ENCODE measurements at regions not wholly inside any gene's neighbourhood (a gene's known extent, or its start where the extent isn't known, plus 50 kb on each side); places are given as distances from the start of the nearest gene placed in this dataset.

DNA sequence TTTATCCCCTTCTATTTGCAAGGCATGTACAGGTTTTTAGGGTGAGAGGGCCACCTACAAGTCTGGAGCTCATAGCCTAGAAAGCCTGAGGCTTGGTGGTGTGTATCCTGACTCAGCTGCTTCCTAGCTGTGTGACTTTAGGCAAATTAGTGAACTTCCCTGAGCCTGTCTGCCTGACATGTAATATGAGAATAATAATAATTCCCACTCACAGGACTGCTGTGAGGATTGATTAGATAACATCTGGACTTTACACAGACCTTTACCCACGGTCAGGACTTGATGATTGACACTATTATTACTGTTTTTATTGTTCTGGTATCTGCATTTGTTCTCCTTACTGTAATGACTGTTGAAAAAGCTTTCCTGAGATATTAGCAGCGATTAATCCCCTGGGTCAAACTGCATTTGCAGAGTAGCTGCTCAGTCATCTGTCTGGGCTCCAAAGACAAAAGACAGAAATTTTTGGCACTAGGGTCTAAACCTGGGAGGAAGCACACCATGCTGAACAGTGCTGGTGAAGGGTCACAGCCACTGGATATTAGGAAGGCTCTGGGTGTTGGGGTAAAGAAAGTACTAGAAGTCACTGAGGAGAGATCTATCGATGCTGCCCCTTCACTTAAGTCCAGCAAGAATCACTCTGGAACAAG is 276.5 kb upstream of the FN1 start:
- no peak for DNase-seq

DNA sequence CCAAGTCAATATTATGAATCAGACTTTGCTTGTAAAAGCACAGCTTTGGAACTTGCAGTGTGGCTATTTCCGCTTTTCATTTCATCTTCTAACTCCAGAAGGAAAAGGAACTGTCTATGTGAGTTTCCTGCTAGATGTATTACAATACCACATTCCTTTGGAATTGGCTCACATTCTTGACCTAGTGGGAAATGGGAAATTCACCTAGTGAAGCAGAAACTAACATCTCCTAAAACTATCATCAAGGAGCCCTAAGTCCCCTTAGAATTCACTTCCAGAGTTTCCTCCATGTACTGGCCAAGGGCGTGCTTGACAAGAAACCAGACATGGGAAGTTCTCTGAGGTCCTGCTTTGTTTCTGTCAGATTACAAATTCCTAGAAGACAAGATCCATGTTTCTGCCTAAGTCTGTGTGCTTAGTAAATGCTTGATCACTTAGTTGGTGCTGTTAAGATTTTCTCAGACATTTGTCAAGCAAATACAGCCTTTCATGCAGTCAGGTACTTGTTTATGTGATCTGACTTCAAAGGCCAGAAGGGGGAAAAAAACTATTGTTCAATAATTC is 275.7 kb upstream of the FN1 start:
- DNase-seq, result peak; percentile 89

DNA sequence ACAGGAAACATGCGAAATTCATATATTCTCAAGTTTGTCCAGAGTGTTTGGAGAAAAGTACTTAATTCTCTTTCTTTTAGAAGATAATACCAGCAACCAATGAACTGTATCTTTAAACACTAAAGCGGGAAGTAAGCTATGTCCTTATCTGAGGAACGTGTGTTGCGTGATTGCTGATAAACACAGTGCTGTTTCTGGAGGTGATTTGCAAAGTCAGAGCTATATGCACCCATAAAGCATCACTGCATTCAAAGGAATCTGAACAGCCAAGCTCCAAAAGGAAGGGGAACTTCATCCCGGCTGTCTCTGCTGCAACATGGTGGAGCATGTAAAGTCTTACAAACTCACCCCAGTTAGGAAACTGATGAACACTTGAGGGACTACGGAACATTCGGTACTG is 271.7 kb upstream of the FN1 start:
- no peak for DNase-seq

DNA sequence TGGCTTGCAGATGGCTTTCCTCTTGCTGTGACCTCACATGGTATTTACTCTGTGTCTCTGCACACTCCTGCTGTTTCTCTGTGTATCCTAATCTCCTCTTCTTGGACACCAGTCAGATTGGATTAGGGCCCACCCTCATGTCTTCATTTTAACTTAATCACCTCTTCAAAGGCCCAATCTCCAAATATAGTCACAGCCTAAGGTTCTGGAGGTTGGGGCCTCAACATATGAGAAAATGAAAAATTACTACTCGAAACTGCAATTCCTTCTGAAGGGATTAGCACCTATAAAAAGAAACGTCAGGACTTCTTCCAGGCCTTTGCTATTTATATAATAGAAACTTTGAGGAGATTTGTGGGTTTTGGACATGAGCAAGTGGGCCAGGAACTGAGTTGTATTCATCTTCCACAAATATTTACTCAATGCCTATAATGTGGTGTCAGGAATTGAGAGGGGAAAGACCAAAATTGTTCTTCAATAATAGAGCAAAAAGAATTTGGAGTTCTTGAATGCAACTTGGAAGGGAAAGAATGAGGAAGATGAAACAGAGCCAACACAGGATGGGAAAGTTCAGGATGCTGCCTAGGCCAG is 270.0 kb upstream of the FN1 start:
- peak; percentile 75 for DNase-seq

DNA sequence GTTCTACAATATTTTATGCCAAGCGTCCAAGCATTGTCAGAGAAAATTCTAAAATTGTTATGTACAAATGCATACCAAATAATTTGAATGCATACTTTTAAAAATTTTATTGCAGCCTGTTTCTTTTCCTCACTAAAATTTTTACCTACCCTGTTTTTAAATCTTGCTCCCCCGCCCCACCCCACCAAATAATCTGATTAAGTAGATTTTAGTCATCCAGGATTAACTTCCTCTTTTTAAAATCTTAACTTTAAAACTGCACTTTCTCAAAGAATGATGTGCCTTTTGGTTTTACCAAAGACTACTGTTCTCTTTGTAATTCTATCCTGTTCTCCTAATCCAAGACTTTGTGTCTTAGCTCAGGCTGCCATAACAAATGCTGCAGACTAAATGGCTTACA is 269.4 kb upstream of the FN1 start:
- DNase-seq, result no peak

DNA sequence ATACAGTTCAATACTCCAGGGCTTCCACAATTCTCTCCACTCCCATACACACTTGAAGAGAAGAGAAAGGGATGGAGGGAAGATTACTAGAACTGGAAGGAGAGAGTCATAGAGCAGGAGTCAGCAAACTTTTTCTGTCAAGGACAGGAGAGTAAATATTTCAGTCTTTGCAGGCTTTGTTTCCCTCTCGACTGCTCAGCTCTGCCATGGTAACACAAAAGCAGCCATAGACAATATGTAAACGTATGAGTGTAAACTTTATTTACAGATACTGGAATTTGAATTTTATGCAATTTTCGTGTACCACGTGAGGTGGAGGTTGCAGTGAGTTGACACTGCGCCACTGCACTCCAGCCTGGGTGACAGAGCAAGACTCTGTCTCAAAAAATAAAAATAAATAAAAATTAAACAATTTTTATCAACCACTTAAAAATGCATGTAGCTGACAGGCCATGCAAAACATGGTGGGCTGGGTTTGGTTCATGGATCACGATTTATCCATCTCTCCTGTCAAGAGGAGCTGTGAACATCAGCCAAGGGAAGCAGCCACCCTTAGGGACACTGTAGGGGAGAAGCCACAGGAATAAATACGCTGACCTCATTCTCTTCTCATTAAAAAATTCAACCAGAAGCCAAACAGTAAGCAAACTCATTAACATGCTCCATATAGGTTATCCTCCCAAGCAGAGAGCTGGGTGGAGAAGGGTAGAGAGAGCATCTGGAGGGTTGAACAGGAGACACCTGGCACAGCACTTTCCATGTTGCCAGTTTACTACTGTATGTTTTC is 266.4 kb upstream of the FN1 start:
- DNase-seq, result no peak

DNA sequence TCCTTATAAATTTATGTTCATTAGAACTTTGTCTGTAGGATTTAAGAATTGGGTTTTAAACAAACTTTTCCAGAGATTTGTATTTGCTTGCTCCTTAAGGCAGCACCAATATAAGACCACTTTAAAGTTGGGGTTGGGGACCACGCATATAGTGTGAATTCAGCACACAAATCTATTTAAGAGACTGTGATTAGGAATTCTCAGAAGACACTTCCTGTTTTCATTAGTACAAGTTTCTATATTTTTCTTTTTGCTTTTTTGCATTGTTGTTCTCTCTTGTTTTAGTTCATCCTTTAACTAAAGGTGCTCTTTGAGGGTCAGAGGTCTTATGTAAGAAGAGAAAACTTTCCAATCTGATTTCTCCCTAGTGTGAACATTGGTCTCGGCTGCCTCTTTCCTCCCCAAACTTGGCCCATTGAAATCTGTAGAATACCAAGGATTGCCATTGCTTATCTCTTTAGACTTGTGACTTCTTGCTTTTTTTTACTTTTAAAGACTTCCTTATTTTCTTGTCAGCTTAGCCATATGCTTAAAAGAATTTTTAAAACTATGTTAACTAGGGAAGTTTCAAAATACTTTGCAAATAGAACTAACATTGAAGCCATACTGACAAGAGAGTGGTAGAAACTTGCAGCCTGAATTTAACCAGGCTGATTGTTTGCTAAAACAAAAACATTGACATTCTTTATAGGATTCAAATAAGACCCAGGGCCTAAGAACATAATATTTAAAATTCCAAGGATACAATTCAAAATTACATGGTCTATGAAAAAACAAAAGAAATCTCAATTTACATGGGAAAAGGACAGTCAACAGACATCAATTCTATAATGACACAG is 264.1 kb upstream of the FN1 start:
- DNase-seq, result peak; percentile 69

DNA sequence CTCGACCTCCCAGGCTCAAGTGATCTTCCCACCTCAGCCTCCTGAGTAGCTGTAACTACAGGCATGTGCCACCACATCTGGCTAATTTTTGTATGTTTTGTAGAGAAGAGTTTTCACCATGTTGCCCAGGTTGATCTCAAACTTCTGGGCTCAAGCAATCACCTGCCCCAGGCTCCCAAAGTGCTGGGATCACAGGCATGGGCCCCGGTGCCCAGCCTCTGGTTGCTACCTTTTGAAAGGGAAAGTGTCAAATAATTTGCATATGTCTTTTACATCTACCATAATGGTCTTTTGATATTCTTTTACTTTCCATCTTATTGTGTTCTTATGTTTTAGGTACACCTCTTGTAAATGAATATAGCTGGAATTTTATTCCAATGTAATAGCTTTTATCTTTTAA is 263.1 kb upstream of the FN1 start:
- no peak for DNase-seq

DNA sequence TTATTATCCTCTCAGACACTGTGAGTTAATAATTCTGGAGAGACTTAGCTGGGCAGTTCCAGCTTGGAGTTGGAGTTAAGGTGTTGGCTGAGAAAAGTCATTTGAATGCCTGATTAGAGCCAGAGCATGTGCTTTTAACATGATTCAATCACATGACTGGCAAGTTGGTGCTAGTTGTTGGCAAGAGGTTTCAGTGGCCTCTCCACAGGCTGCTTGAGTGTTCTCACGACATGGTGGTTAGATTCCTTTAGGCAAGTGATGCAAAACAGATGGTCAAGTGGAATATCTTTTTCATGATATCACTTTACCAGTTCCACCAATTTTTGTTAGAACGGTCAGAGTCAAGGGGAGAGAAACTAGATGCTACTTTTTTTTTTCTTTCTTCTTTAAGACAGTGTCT is 262.7 kb upstream of the FN1 start:
- DNase-seq, result peak; percentile 100

DNA sequence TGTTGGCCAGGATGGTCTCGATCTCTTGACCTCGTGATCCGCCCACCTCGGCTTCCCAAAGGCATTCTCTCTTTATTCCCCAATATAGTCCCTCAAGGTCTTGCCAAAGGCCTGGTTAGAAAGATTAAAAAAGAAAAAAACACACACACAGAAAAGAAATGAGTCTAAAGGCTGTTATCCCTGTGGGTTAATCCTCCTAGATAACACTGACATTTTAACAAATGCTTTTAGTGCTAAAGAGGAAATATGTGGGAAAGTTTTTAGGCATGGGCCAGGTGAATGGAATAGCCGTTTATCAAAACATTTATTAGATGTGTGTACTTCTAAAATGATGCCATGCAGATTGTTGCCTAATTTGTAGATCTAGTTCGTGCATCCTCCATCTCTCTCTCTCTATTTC is 261.6 kb upstream of the FN1 start:
- DNase-seq, result no peak

DNA sequence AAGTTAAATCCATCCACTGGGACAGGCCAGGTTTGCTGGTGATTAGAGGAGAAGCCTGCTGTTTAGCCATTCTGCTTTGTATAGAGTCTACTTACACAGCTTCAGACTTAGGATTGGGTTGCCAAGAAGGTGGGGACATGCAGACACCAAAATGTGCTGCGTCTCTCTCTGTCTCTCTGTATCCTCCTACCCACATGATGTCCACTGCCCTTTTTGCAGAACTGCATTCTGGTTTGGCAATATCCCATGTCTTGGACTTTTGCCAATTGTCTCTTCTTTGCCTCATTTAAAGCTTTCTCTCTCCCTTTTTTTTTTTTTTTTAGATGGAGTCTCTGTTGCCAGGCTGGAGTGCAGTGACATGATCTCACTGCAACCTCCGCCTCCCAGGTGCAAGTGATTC is 261.1 kb upstream of the FN1 start:
- DNase-seq, result no peak

DNA sequence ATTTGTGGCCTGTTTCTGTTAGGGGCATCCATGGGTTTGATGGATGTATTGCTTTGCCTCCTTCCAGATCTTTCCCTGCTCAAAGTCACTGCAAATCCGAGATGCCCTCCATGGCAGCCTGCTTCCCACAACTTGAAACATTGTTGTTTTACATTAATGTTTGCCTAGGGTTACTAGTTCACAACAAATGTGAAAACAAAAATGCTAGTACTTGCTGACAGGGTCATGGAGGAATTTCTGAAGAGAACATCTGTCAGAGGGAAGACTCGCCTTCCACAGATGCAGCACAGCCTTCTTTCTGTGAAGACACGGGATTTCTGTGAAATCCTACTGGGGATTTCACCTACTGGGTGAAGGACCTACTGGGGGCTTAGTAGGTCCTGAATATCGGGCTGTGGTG is 260.0 kb upstream of the FN1 start:
- peak; percentile 68 for DNase-seq

DNA sequence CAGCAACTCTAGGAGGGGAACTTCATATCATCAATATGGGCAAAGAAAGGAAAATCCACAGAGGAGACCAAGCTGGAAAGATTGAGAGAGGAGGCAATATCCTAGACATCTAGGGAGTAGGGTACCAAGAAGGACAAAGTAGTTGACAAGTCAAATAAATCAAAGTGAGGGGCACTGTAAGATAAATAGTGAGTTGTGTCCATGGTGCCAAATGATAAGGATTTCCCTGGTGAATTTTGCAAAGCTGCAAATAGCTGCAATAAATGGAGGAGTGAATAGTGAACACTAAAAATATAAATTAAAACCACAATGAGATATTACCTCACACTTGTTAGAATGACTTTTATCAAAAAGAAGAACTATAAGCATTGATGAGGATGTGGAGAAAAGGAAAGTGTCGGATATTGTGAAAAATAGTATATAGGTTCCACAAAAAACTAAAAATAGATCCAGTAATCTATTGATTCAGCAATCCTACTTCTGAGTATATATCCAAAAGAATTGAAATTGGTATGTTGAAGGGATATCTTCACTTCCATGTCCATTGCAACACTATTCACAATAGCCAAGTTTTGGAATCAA is 258.2 kb upstream of the FN1 start:
- DNase-seq, result no peak

DNA sequence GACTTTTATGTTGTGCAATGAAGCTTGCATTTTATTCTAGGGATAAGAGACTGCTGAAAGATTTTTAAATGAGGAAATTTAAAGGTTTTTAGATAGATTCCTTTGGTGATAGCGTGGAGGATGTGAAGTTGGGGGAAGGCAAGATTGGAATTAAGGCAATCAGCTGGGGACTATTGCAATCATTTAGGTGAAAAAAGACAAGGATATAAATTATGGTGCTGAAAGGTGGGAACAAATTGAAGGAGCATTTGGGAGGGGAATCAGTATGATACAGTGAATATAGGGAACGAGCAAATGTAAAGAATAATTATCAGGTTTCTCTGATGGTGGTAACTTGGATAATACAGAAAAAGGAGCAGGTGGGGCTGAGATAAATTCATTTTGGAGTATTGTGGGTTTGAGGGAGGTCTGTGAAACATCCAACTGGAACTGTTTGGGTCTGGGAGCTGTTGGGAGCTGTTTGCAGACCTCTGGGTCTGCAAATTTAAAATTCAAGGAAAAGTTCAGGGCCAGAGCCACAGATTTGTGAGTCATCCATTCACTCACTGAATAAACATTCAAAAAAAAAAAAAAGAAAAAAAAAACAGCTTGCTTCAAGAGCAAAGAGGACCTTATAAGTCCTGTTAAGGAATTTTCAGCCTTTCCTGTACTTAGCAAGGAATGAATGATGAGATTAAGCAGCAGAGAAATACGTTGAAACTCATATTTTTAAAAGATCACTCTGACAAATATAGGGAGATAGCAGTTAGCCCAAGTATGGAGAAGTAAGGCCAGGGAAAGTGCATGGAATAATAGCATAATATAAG is 257.5 kb upstream of the FN1 start:
- peak; percentile 97 for DNase-seq

DNA sequence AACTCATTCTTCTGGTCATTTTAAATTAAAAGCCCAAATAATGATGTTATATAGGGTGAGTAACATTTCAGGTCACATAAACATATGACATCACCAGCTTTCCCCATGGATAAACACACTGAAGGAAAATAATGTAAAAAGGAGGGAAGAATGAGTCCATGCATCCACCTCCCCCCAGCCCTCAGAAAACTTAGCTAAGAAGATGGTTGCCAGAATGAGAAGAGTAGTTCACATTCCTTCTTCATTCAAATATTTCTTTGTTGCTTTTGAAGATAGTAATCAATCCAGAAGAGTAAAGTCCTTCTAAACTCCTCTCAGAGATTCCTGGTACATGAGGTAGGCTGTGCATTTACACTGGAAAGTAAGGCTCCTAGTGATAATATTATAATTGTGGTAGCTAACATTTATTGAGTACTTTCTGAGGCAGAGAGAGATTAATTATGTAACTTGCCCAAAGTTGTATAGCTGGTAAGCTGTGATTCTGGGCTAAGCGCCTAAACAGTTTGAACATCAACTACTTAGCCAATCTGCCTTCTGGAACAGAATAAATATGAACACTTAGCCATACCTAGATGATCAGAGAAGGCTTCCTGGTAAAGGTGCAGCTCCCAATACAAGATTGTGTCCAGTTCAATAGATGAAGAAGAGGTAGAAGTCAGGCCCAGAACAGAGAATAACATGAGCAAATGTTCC is 256.7 kb upstream of the FN1 start:
- peak; percentile 93 for DNase-seq

DNA sequence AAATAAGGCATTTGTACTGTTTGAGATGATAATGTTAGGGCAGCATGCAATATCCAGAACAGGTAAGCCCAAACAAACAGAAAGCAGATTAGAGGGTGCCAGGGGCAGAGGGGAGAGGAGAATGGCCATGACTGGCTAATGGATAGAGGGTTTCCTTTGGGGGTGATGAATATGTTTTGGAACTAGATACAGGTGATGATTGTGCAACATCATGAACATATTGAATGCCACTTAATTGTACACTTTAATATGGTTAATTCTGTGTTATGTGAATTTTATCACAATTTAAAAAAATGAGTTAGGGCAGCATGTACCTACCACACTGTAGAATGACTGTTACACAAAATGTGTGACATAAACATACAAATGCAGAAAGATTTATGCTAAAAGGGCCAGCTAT is 255.5 kb upstream of the FN1 start:
- DNase-seq, result no peak

DNA sequence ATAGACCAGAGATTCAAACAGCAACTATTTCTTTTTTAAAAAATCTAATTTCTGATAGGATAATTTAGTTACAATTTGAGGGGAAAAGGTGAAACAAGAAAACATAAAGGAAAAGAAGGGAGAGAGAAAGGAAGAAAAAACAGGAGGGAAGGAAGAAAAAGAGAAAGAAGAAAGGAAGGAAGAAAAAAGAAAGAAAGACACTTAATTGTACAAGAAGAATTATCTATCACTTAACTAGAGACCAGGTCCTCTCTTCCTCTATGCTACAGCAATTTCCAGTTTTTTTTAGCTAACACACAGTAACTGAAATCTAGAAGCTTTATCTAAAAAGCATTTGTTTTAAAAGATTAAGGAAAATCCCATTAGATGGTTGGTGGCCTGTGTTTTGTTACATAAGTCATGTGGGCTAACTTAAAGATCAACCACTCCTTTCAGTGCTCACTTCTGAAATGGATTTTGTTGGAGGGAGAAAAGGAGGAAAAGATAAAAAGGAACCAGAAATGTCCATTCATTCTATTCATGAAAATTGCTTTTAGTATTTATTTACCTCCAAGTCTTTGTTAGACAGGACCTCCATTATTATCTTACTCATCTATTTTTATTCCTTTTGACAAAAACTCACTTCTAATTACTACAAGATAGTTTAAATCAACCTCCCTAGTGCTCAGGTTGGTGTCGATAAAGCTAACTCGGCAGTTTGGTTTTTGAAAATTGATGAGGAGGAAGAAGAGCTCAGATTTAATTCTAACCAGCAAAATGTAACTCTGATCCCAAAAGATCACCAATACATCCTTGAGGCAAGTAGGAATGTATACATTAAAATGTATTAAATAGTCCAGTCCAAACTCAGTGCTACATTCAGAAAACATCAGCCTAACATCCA is 251.5 kb upstream of the FN1 start:
- DNase-seq, result no peak

DNA sequence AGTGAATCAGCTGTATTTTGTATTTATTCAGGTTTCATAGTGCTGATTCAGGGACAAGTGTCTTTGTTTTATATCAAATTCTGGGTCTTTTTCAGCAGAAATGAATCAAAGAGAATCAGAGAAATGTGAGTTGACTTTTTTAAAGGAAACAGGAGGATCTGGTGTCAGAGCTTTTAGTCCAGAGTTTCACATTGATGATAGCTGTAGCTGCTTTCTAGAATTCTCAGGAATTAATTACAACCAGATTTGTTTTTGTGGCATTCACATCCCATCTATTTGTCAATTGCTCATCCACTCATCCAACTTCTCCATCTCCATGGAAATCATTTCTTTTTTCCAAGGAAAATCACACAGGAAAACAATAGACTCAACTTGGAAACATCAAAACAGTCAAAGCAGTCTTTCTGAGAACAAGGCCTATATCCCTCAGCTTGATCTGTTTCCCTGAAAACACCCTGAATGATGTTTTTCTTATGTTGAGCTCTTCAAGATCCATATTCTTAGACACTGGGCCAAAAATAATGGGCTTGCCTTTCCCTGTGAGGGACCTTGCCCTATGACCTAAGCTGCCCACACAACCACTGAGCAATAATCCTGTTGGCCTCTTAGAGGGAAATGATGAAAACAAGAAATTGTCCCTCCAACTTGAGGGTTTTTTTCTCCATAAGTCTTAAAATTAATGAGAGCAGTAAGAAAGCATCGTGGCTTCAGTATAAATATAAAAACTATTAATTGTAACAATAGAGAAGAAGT is 249.5 kb upstream of the FN1 start:
- DNase-seq, result no peak

Measured in fibroblast of skin of back (primary cell).